GM19438 (cell line): ENCODE measurements at regions not wholly inside any gene's neighbourhood (a gene's known extent, or its start where the extent isn't known, plus 50 kb on each side); places are given as distances from the start of the nearest gene placed in this dataset.

Experiments used
- ATAC-seq: cut with Tn5 transposase; IDR thresholded peaks from one replicate; pipeline ENCODE4 v1.9.1; 2021; ENCODE audit warnings: low read depth; ENCODE audit not compliant: unreplicated experiment

GRCh38 chr2:20539776-20540586, 93.1 kb downstream of the RHOB start:
- no peak for ATAC-seq

GRCh38 chr2:20540587-20541293, 93.9 kb downstream of the RHOB start:
- ATAC-seq, result no peak

DNA sequence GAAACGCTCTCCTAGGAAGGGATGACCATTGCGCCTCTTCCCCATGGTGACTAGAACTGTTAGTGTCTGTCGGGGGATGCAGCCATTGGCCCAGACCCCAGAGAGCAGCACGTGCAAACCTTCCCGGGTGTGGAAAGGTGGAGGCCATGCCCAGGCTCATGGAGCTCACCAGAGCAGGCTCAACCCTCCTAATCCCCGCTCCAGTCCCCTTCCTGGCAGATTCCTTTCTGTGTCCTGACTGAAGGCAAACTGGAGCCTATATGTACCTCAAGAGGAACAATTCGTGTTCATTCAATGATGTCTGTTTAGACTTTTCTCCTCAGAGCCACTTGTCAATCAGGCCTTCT, 94.4 kb downstream of the RHOB start:
- no peak for ATAC-seq

DNA sequence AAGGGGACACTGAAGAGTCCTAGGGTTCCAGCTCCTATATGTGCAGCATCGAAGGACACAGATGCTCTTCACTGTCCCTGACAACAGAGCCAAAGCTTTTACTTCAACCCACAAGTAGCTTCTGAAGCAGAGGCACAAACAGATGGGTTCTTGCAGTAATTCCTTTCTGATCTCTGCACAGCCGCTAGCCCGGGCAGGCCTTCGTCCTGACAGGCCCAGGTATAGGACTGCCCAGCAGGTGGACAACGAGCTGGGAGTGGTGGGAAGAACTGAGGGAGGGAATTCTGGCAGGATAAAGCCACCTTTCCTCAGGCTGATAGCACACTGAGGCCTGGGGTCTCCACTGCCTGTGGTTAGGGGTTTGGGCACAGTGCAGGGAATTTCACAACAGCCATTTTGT, 94.8 kb downstream of the RHOB start:
- no peak for ATAC-seq

GRCh38 chr2:20542269-20542668, 95.4 kb downstream of the RHOB start:
- no peak for ATAC-seq

DNA sequence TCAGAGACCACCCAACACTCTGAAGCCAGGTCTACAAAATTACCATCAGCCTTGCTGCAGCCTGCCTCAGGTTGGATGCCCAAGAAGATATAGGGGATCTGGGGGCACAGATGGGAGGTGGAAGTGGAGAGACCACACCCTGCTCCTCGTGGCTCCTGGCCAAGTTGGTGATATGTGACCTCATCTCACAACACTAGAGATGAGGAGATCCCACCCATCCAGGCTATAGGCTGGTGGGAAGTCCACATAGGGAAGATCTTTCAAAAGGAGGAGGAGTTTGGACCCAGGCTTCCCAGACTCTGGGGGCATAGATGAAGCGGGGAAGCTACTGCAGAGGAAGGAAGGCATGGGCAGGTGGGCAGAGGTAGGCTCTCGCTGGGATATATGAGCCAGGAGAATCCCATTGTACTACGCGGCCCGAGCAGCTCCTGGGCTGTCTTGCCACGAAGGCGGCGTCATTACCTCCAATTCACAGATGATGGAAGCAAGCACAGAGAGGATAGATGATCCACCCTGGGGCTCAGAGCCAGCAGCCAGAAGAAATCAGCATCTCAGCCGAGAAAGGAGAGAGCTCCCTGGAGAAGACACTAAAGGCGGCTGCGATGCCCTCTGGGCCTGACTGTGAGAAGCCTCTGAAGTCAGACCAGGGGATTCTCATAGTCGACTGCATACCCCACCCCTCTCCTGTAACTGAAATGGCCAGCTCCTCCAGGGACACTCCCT, 96.0 kb downstream of the RHOB start:
- no peak for ATAC-seq

DNA sequence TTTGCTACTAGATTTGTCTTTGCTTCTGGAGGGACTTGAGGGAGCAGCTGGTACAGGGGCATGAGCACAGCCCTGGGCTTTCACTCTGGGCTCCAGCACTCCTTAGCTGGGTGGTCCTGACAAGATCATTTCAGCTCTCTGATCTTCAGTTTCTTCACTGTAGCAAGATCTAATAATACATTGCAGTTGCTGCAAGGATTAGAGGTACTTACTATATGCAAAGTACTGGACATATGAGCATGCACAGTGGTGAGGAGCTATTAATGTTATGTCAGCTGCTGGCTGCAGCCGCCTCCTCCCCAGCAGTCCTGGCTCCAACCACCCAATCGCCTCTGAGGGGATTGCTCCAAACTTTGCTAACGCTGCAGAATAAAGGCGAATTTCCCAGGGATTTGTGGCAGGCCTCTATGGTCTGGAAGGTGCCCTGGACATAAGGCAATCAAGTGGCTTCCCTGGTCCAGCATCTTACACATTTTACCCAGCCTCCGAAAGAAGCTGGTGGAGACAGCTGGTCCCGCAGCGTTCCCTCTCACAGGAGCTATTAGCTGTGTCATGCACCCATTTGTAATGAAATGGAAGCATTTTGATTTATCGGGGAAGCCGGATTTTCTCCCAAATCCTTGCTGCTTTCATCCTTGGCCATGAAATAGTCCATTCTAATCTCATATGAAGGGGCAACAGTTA, 96.7 kb downstream of the RHOB start:
- no peak for ATAC-seq

DNA sequence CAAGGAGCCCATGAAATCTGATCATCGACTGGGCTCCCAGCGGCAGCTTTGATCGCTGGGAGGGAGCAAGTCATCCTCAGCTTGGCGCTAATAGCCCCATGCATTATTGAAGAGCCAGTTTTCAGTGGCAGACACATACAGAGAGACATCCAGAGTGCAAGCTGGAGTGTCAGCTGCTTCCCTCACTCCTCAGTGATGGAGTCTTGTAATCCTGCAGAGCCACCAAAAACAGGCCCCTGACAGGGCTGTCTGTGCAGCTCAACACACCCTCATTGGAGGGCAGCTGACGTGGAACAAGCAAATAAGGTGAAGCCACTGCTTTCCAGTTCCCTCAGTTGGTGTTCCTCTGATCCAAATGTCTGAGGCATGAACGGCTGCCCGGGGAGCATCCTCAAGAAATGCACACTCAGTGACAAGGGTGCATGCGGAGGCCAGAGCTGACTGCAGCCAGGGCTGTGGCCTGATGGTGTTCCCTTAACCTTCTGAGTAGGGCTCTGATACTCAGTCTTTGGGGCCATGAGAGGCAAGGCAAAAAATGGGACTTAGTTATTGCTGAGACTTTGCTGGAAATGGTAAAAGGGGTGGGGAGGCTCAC, 97.4 kb downstream of the RHOB start:
- no peak for ATAC-seq

- ATAC-seq, result no peak
Observed at GRCh38 chr2:20549144-20549543, 101.8 kb downstream of the HS1BP3 start.

GRCh38 chr2:20549691-20550348, 101.1 kb downstream of the HS1BP3 start:
- ATAC-seq, result no peak

GRCh38 chr2:20551260-20551944, 99.5 kb downstream of the HS1BP3 start:
- ATAC-seq, result no peak

DNA sequence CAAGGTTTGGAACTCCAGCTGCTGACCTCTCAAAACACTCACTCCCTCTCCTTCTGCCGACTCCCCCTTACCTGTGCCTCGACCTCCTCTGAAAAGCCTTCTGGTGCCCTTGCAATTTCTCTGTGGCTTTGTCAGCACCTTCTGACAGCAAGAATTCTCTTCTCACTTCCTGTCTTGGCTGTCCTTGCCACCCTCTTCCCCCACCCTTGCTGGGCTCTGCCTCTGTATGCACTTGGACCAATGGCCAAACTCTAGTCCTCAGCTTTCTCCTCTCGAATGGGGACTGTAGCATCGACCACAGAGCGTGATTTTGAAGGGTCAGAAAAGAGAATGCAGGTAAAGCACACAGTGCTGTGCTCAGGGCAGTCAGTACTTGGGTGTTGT, 99.0 kb downstream of the HS1BP3 start:
- ATAC-seq, result no peak

- ATAC-seq, result no peak
Observed at GRCh38 chr2:20552847-20553246, 98.1 kb downstream of the HS1BP3 start.

DNA sequence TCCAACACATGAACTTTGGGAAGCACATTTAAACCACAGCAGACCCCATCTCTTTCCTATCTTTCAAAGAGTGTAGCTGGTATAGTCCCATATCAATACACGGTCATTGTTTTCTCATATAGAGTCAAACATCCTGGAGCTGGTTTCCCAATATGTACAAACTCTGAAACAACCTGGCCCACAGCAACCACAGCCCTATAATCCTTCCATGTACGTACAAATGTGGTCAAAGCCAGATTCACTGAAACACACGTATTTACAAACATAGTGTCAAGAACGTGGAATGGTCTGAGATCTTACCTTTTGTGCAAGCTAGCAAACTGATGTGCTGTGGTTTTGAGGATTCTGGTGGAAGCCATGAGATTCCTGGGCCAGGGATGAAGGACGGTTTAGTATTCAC, 97.3 kb downstream of the HS1BP3 start:
- ATAC-seq, result no peak

GRCh38 chr2:20555954-20556353, 94.9 kb downstream of the HS1BP3 start:
- no peak for ATAC-seq

- ATAC-seq, result no peak
Observed at GRCh38 chr2:20556756-20557155, 94.1 kb downstream of the HS1BP3 start.

DNA sequence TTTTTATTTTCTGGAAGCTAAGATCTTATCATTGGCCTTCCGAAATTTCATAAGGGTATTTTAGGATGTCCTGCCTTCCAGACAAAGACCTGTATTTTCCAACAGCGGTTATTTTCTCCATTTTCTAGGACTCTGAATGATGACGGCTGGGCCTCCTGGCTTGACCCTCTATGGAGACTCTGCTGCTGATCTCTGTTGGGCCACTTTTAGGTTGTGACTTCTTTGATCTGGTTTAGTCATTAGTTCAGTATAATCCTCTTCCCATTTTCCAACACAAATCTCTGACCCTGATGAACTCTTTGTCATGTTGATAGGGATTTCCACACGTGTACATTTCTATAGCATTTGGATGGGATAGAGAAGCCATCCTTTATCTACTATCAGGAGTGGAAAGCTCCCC, 93.7 kb downstream of the HS1BP3 start:
- ATAC-seq, result no peak

GRCh38 chr2:20557635-20558034, 93.3 kb downstream of the HS1BP3 start:
- ATAC-seq, result no peak

GRCh38 chr2:20558391-20559150, 92.3 kb downstream of the HS1BP3 start:
- no peak for ATAC-seq
